ENCODE measurements at regions not wholly inside any gene's neighbourhood (a gene's known extent, or its start where the extent isn't known, plus 50 kb on each side); places are given as distances from the start of the nearest gene placed in this dataset.

- no peak for DNase-seq
- peaks cover 0 to 13% (median 13%) of the 10 kb centered on the region in 8 donors for H3K9me3 ChIP-seq
- intact Hi-C loops (cut with DNase I; ENCODE audit: low total_unique reads), result no loop called here
- H3K36me3 ChIP-seq, result no peaks in the 10 kb centered on the region
- no peak overlapping the region for H3K27ac ChIP-seq
- no peak for TF ChIP-seq POLR2AphosphoS5 (IDR thresholded peaks at IDR 0.05)
- TF ChIP-seq POLR2A (IDR thresholded peaks at IDR 0.05), result no peak
- TF ChIP-seq CTCF (IDR thresholded peaks at IDR 0.05 in 8 of 11, conservative IDR thresholded peaks at IDR 0.05 in 3 of 11), result no peak
- no peaks in the 10 kb centered on the region for H3K4me1 ChIP-seq
- no peaks in the 10 kb centered on the region for H3K27me3 ChIP-seq (replicated peaks in 1 of 7)
- H3K4me3 ChIP-seq, result no peak overlapping the region
Measured at GRCh38 chr5:123776761-123777160, 264.8 kb downstream of the CSNK1G3 start.

- H3K4me3 ChIP-seq, result no peak overlapping the region
- TF ChIP-seq POLR2A (IDR thresholded peaks at IDR 0.05) (no peak), POLR2AphosphoS5 (IDR thresholded peaks at IDR 0.05) (no peak), CTCF (IDR thresholded peaks at IDR 0.05 in 8 of 11, conservative IDR thresholded peaks at IDR 0.05 in 3 of 11) (no peak)
- intact Hi-C loops (cut with DNase I; ENCODE audit: low total_unique reads), result no loop called here
- H3K27me3 ChIP-seq (replicated peaks in 1 of 7), result no peaks in the 10 kb centered on the region
- DNase-seq, result no peak
- no peak overlapping the region for H3K27ac ChIP-seq
- H3K9me3 ChIP-seq, result peaks cover 4 to 43% (median 30%) of the 10 kb centered on the region in 8 donors
- no peaks in the 10 kb centered on the region for H3K36me3 ChIP-seq
- no peaks in the 10 kb centered on the region for H3K4me1 ChIP-seq
Measured at GRCh38 chr5:123771715-123772114, 259.7 kb downstream of the CSNK1G3 start.

- no peak for DNase-seq
- H3K9me3 ChIP-seq, result peaks cover 0 to 9% (median 4%) of the 10 kb centered on the region in 8 donors
- no peaks in the 10 kb centered on the region for H3K27me3 ChIP-seq (replicated peaks in 1 of 7)
- intact Hi-C loops (cut with DNase I; ENCODE audit: low total_unique reads), result no loop called here
- H3K4me1 ChIP-seq, result no peaks in the 10 kb centered on the region
- WGBS, 5 donors, result 89 to 95% (median 91%) methylated on average over 2 of the region's 2 CpGs
- no peak overlapping the region for H3K4me3 ChIP-seq
- no peaks in the 10 kb centered on the region for H3K36me3 ChIP-seq
- TF ChIP-seq POLR2A (IDR thresholded peaks at IDR 0.05) (no peak), CTCF (IDR thresholded peaks at IDR 0.05 in 8 of 11, conservative IDR thresholded peaks at IDR 0.05 in 3 of 11) (no peak), POLR2AphosphoS5 (IDR thresholded peaks at IDR 0.05) (no peak)
- no peak overlapping the region for H3K27ac ChIP-seq
Measured at GRCh38 chr5:123763201-123763600, 251.2 kb downstream of the CSNK1G3 start.

GRCh38 chr5:123756816-123757215 is 244.8 kb downstream of the CSNK1G3 start:
- TF ChIP-seq POLR2A (IDR thresholded peaks at IDR 0.05), result no peak
- TF ChIP-seq CTCF (IDR thresholded peaks at IDR 0.05 in 8 of 11, conservative IDR thresholded peaks at IDR 0.05 in 3 of 11), result no peak
- TF ChIP-seq POLR2AphosphoS5 (IDR thresholded peaks at IDR 0.05), result no peak
- Histone ChIP-seq H3K27ac (no peak overlapping the region), H3K36me3 (no peaks in the 10 kb centered on the region), H3K27me3 (replicated peaks in 1 of 7) (no peaks in the 10 kb centered on the region), H3K4me1 (no peaks in the 10 kb centered on the region), H3K9me3 (peaks cover 0 to 9% (median 0%) of the 10 kb centered on the region in 8 donors), H3K4me3 (no peak overlapping the region)
- intact Hi-C loops (cut with DNase I; ENCODE audit: low total_unique reads), result no loop called here
- no peak for DNase-seq

Measured in spleen (tissue), 11 donors.